OCI-LY3 (cell line): ENCODE measurements at regions not wholly inside any gene's neighbourhood (a gene's known extent, or its start where the extent isn't known, plus 50 kb on each side); places are given as distances from the start of the nearest gene placed in this dataset.

Experiments
- EZH2phosphoT487 ChIP-seq: fragments of 200-600 bp; shearing (Covaris generic); IDR thresholded peaks from 2 replicates; pipeline ENCODE4 v1.6.1; 2018; ENCODE audit warnings: antibody characterized with exemption, mixed run types, low read depth
- TF ChIP-seq, protein P1 (sequence below): fragments of 200-600, 300-600 bp; sonication (generic); IDR thresholded peaks from 2 replicates; pipeline ENCODE4 v1.5.1; 2014; ENCODE audit warnings: antibody characterized with exemption, low read length, low read depth

DNA sequence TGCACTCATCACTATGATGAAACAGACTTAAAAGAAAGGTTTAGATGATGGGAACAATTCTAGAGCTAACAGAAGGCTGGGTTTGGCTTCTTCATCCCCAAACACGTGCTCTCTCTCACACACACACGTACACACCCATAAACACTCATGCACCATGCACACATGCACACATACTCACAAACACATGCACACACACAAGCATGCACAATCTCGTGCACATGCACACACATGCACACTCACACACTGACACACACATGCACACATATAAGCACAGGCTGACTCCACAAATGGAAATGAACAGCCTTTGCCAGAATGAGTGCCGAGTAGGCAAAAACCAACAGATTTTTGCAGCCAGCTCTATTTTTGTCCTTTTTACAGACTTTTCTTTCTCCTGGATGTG is 1571.6 kb downstream of the AACS start:
- TF ChIP-seq, protein P1, sequence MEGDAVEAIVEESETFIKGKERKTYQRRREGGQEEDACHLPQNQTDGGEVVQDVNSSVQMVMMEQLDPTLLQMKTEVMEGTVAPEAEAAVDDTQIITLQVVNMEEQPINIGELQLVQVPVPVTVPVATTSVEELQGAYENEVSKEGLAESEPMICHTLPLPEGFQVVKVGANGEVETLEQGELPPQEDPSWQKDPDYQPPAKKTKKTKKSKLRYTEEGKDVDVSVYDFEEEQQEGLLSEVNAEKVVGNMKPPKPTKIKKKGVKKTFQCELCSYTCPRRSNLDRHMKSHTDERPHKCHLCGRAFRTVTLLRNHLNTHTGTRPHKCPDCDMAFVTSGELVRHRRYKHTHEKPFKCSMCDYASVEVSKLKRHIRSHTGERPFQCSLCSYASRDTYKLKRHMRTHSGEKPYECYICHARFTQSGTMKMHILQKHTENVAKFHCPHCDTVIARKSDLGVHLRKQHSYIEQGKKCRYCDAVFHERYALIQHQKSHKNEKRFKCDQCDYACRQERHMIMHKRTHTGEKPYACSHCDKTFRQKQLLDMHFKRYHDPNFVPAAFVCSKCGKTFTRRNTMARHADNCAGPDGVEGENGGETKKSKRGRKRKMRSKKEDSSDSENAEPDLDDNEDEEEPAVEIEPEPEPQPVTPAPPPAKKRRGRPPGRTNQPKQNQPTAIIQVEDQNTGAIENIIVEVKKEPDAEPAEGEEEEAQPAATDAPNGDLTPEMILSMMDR = no peak
- no peak for TF ChIP-seq EZH2phosphoT487
